Activated T-helper 17 cell treated with anti-CD3 and anti-CD28 coated beads, Interleukin-2, amount 50 U/mL, for 72 hours (primary cell): ENCODE measurements at regions not wholly inside any gene's neighbourhood (a gene's known extent, or its start where the extent isn't known, plus 50 kb on each side); places are given as distances from the start of the nearest gene placed in this dataset.

ENCODE experiments used
- ATAC-seq: fragments of 150-1000 bp; cut with Tn5 transposase; replicated peaks from 2 replicates; pipeline ENCODE4 v1.10.0; 2021; ENCODE audit warnings: mild to moderate bottlenecking, moderate library complexity
- H3K27ac Mint-ChIP-seq: one replicate; pipeline ENCODE4 v1.8.0; 2022; ENCODE audit warnings: mixed read lengths
- H3K27me3 Mint-ChIP-seq: one replicate; pipeline ENCODE4 v1.8.0; 2022; ENCODE audit warnings: mixed read lengths
- H3K36me3 Mint-ChIP-seq: one replicate; pipeline ENCODE4 v1.8.0; 2022; ENCODE audit warnings: low read depth, mild to moderate bottlenecking, mixed read lengths
- H3K4me1 Mint-ChIP-seq: one replicate; pipeline ENCODE4 v1.8.0; 2022; ENCODE audit warnings: mixed read lengths
- H3K4me3 Mint-ChIP-seq: one replicate; pipeline ENCODE4 v1.8.0; 2022; ENCODE audit warnings: mild to moderate bottlenecking, mixed read lengths
- H3K9me3 Mint-ChIP-seq: one replicate; pipeline ENCODE4 v1.8.0; 2022; ENCODE audit warnings: mixed read lengths

DNA sequence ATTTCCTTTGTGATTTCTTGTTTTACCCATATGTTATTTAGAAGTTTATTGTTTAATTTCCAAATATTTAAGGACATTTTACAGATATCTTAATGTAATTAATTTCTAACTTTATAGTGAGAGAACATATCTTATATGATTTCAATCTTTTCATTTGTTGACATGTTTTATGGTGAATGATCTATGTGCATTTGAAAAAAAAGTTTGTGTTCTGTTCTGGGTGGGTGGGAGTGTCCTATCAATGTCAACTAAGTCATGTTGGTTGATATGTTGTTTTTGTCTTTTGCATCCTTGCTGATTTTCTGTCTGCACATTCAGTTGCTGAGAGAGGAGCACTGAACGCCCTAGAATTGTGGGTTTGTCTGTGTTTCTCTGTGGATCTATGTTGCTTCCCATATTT is 50.3 kb upstream of the CBFA2T3 start:
- H3K36me3 Mint-ChIP-seq = peaks cover 6% of the 10 kb centered on the region
- no peak overlapping the region for H3K27ac Mint-ChIP-seq
- H3K27me3 Mint-ChIP-seq = peaks cover 5% of the 10 kb centered on the region
- H3K4me1 Mint-ChIP-seq = peaks cover 24% of the 10 kb centered on the region
- no peak overlapping the region for H3K4me3 Mint-ChIP-seq
- peaks cover 9% of the 10 kb centered on the region for H3K9me3 Mint-ChIP-seq
- no peak for ATAC-seq

DNA sequence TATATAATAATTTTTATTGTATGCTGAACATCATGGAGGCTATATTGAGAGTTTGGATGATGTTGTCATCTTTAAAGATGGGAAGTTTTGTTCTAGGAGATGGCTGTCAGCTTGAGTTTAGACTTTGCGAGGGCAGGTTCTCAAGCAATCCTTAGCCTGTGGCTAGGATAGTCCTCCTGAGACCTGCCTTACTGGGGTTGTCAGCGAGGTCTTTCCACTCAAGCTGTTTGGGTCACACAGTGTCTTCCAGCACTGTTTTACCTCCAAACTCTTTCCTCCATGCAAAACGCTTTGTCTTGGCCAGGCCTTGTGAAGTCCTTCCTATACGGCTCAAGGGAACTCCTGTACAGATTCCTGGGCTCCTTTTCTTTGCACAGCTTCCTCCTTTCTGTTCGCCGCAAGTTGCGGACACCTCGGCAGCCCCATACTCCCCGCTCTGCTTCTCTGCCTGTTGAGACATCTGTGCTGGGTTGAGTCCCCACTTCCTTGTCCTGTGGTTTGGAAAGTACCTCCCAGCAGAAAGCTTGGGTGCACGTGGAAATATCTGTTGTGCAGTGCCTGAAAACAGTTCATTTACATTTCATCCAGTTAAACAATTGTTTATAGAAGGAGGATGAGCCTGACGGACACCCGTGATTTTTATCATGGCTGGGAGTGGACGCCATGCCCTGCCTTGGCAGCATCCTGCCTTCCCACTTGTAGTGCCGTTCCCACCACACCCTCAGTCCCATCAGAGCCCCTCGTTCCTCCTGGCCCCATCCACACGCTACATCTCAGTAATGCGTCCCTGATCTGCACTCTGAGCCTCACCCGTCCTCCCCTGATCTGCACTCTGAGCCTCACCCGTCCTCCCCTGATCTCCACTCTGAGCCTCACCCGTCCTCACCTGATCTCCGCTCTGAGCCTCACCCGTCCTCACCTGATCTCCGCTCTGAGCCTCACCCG is 55.0 kb upstream of the CBFA2T3 start:
- peak overlapping the region; percentile 92 for H3K27ac Mint-ChIP-seq
- peaks cover 25% of the 10 kb centered on the region for H3K4me1 Mint-ChIP-seq
- peak overlapping the region; percentile 71 for H3K4me3 Mint-ChIP-seq
- H3K9me3 Mint-ChIP-seq = peaks cover 4% of the 10 kb centered on the region
- no peaks in the 10 kb centered on the region for H3K36me3 Mint-ChIP-seq
- ATAC-seq = peak; percentile 98
- no peaks in the 10 kb centered on the region for H3K27me3 Mint-ChIP-seq

- H3K27me3 Mint-ChIP-seq = no peaks in the 10 kb centered on the region
These were observed 56.3 kb upstream of the CBFA2T3 start for GRCh38 chr16:89033304-89033703.

DNA sequence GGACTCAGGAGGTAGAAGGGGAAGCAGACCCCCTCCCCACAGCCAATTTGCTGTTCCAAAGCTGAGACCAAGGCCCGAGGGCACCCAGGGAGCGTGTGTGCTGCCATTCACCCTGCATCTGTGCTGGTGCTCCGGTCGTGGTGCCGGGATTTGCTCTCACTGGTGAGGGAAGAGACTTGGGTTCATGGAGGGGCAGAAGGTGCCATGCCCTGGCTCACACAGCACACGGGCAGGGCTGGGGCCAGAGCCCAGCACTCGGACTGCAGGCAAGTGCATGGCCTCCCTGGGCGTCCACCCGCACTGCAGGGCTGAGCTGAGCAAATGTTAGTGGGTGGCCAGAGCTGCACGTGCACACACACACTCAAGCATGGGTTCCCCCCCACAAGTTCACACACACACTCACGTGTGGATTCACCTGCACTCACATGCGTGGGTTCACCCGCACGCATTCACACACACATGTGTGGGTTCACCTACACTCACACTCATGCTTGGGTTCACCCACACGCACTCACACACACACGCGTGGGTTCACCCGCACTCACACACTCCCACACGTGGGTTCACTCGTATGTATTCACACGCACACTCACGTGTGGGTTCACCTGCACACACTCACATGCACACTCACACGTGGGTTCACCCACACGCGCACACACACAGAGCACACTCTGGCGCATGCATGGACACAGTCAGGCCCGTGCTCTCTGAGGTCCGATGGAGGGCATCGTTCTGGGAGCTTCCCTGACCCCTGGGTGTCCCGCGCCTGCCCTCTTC is 57.0 kb upstream of the CBFA2T3 start:
- H3K9me3 Mint-ChIP-seq = no peaks in the 10 kb centered on the region
- H3K4me1 Mint-ChIP-seq = peaks cover 25% of the 10 kb centered on the region
- H3K36me3 Mint-ChIP-seq = no peaks in the 10 kb centered on the region
- H3K27ac Mint-ChIP-seq = no peak overlapping the region
- ATAC-seq = no peak
- no peak overlapping the region for H3K4me3 Mint-ChIP-seq
- no peaks in the 10 kb centered on the region for H3K27me3 Mint-ChIP-seq

More at GRCh38 chr16:89033304-89033703, 56.3 kb upstream of the CBFA2T3 start:
- Mint-ChIP-seq H3K27ac (no peak overlapping the region), H3K4me3 (no peak overlapping the region), H3K4me1 (peaks cover 25% of the 10 kb centered on the region), H3K36me3 (no peaks in the 10 kb centered on the region), H3K9me3 (no peaks in the 10 kb centered on the region)
- ATAC-seq = no peak

- Mint-ChIP-seq H3K36me3 (no peaks in the 10 kb centered on the region), H3K4me1 (peaks cover 25% of the 10 kb centered on the region), H3K9me3 (no peaks in the 10 kb centered on the region), H3K27me3 (no peaks in the 10 kb centered on the region), H3K4me3 (no peak overlapping the region), H3K27ac (no peak overlapping the region)
- ATAC-seq = no peak
These were observed 57.6 kb upstream of the CBFA2T3 start for GRCh38 chr16:89034573-89034961.

DNA sequence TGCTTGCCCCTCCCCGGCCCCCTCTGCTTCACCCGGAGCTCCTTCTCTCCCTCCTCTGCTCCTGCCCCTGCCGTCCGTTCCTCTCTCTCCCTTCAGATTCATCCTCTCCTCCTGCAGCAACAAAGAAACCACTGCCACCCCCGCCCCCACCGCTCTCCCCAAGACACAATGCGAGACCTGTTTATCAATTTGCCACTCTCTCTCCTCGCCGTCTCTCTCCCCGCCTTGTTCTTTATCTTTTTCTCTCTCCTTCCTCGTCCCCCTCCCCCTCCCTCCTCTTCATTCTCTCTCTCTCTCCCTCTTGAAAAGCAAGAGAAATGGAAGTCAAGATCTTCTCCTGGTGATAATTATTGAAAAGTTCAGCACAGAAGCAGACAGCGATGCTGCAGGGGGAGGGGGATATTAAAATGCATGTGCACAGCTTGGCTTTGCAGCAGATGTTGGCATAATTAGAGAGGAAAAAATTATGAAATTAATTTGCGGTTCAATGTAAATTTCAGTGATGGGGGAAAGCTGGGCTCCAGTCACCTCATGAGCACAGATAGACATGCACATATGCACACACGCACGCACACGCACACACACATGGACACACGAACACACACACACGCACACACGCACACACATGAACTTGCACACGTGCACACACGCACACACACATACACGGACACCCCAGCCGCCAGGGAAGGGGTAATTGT is 58.1 kb upstream of the CBFA2T3 start:
- H3K4me1 Mint-ChIP-seq = peaks cover 25% of the 10 kb centered on the region
- no peaks in the 10 kb centered on the region for H3K9me3 Mint-ChIP-seq
- no peak overlapping the region for H3K4me3 Mint-ChIP-seq
- H3K36me3 Mint-ChIP-seq = no peaks in the 10 kb centered on the region
- no peak overlapping the region for H3K27ac Mint-ChIP-seq
- ATAC-seq = no peak
- H3K27me3 Mint-ChIP-seq = no peaks in the 10 kb centered on the region

- no peaks in the 10 kb centered on the region for H3K9me3 Mint-ChIP-seq
- no peak overlapping the region for H3K4me3 Mint-ChIP-seq
- no peak for ATAC-seq
- no peaks in the 10 kb centered on the region for H3K27me3 Mint-ChIP-seq
- no peak overlapping the region for H3K27ac Mint-ChIP-seq
- peaks cover 25% of the 10 kb centered on the region for H3K4me1 Mint-ChIP-seq
- no peaks in the 10 kb centered on the region for H3K36me3 Mint-ChIP-seq
These were observed 57.7 kb upstream of the ACSF3 start for GRCh38 chr16:89035669-89036570.

GRCh38 chr16:89036776-89037175 is 56.9 kb upstream of the ACSF3 start:
- no peak for ATAC-seq
- peaks cover 19% of the 10 kb centered on the region for H3K4me1 Mint-ChIP-seq
- no peak overlapping the region for H3K4me3 Mint-ChIP-seq
- no peaks in the 10 kb centered on the region for H3K27me3 Mint-ChIP-seq
- no peaks in the 10 kb centered on the region for H3K9me3 Mint-ChIP-seq
- peak overlapping the region; percentile 41 for H3K27ac Mint-ChIP-seq
- H3K36me3 Mint-ChIP-seq = no peaks in the 10 kb centered on the region

GRCh38 chr16:89037261-89038152 is 56.1 kb upstream of the ACSF3 start:
- Mint-ChIP-seq H3K4me3 (no peak overlapping the region), H3K27me3 (no peaks in the 10 kb centered on the region), H3K9me3 (no peaks in the 10 kb centered on the region), H3K27ac (no peak overlapping the region), H3K36me3 (no peaks in the 10 kb centered on the region), H3K4me1 (peaks cover 12% of the 10 kb centered on the region)
- ATAC-seq = peak; percentile 24

DNA sequence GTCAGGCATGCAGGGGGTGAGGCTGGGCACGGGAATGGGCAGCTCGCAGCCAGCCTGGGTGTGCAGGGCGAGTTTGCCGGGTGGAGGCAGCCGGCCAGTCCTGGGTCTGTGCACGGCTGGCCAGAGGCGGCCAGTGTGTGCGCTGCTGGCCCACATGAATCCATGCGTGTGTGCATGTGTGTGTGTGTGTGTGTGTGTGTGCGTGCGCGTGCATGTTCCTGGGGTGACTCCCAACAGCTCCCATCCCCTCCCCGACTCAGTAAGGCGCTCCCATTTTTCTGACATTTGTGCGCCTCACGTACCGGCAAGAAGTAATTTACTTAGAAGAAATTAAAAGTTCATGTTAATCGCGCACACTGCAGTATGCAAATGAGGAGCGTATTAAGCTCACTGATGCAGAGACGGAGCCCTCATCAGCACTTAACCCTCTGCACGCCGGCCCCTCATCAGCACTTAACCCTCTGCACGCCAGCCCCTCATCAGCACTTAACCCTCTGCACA is 55.4 kb upstream of the ACSF3 start:
- H3K9me3 Mint-ChIP-seq = no peaks in the 10 kb centered on the region
- no peak for ATAC-seq

DNA sequence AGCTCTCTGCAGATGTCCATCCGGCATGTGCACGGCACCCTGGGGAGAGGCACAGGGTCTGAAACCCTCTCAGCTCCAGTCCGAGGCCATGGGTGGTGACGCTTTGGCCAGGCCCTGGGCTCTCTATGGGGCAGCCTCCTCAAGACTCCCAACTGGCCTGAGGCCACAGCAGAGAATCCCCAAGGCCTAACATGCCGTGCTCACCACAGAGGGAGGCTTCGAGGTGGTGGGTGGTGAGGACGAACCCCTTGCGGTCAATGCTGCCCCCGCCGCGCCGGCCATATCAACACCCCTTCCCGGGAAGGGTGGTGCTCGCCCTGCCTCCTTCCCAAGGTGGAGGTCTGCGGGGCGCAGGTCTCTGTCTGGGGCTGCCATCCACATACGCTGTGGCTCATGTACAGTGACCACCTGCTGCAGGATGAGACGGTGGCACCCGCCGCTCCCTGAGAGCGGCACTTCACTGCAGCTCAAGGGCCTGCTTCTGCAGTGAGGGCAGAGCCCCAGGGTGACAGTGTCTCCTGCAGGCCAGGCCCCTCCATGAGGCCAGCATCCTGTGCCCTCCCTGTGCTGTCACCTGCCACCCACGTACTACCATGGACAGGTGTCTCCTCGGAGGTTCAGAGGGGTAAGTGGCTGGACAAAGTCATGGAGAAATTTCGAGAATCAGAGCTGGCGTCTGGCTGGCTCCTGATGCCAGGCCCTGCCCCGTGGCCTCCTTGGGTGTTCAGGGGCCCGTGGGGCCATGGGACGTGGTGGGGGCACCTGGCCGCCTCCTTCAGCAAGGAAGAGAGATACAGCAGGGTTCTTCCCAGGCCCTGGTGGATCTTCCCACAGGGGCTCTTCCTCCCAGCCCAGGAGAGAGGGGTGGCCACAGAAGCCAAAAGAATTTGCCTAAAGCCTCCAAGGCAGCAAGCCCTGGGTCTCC is 54.6 kb upstream of the ACSF3 start:
- ATAC-seq = no peak
- no peak overlapping the region for H3K4me3 Mint-ChIP-seq
- H3K27me3 Mint-ChIP-seq = no peaks in the 10 kb centered on the region
- no peak overlapping the region for H3K27ac Mint-ChIP-seq
- H3K9me3 Mint-ChIP-seq = no peaks in the 10 kb centered on the region
- H3K4me1 Mint-ChIP-seq = peaks cover 5% of the 10 kb centered on the region
- H3K36me3 Mint-ChIP-seq = no peaks in the 10 kb centered on the region

More for the DNA sequence above, 55.4 kb upstream of the ACSF3 start:
- Mint-ChIP-seq H3K27me3 (no peaks in the 10 kb centered on the region), H3K4me3 (no peak overlapping the region), H3K27ac (no peak overlapping the region), H3K36me3 (no peaks in the 10 kb centered on the region), H3K4me1 (peaks cover 7% of the 10 kb centered on the region)

GRCh38 chr16:89039756-89040155 is 53.9 kb upstream of the ACSF3 start:
- Mint-ChIP-seq H3K27me3 (no peaks in the 10 kb centered on the region), H3K9me3 (no peaks in the 10 kb centered on the region), H3K4me3 (no peak overlapping the region), H3K4me1 (peaks cover 5% of the 10 kb centered on the region), H3K36me3 (no peaks in the 10 kb centered on the region), H3K27ac (no peak overlapping the region)
- ATAC-seq = no peak
